Mesendoderm (in vitro differentiated cells): ENCODE measurements at regions not wholly inside any gene's neighbourhood (a gene's known extent, or its start where the extent isn't known, plus 50 kb on each side); places are given as distances from the start of the nearest gene placed in this dataset.

Experiments
- DNase-seq: peaks from one replicate; pipeline ENCODE4 v3.0.0; 2013
- H2AK5ac ChIP-seq: 2 replicates; pipeline ENCODE4 v1.6.1; 2013; ENCODE audit warnings: low read length, inconsistent platforms
- H2BK120ac ChIP-seq: 2 replicates; pipeline ENCODE4 v1.6.1; 2013; ENCODE audit warnings: low read depth, mild to moderate bottlenecking, low read length, moderate library complexity, mixed read lengths
- H2BK15ac ChIP-seq: replicated peaks from 2 replicates; pipeline ENCODE4 v1.6.1; 2013; ENCODE audit warnings: low read depth, mild to moderate bottlenecking, moderate library complexity
- H2BK5ac ChIP-seq: 2 replicates; pipeline ENCODE4 v1.6.1; 2013; ENCODE audit warnings: low read length, inconsistent platforms
- H3K18ac ChIP-seq: 2 replicates; pipeline ENCODE4 v1.6.1; 2013; ENCODE audit warnings: mild to moderate bottlenecking, low read length, mixed read lengths
- H3K23ac ChIP-seq: one replicate; pipeline ENCODE4 v1.6.1; 2013; ENCODE audit warnings: low read length
- H3K27ac ChIP-seq: 2 replicates; pipeline ENCODE4 v1.5.1; 2013; ENCODE audit warnings: low read depth, mild to moderate bottlenecking, inconsistent platforms, low read length, moderate library complexity
- H3K27me3 ChIP-seq: 2 replicates; pipeline ENCODE4 v1.6.1; 2013; ENCODE audit warnings: low read length, control low read depth, mild to moderate bottlenecking, inconsistent platforms; ENCODE audit not compliant: insufficient read depth, poor library complexity
- H3K36me3 ChIP-seq: 2 replicates; pipeline ENCODE4 v1.6.1; 2013; ENCODE audit warnings: low read length, inconsistent platforms; ENCODE audit not compliant: control insufficient read depth, insufficient read depth
- H3K4ac ChIP-seq: one replicate; pipeline ENCODE4 v1.6.1; 2013; ENCODE audit warnings: low read depth, mild to moderate bottlenecking, low read length, moderate library complexity
- H3K4me1 ChIP-seq: 2 replicates; pipeline ENCODE4 v1.6.1; 2013; ENCODE audit warnings: low read depth, low read length, inconsistent platforms; ENCODE audit not compliant: control insufficient read depth
- H3K4me2 ChIP-seq: 2 replicates; pipeline ENCODE4 v1.6.1; 2013; ENCODE audit warnings: low read length
- H3K4me3 ChIP-seq: 2 replicates; pipeline ENCODE4 v1.5.1; 2013; ENCODE audit warnings: mild to moderate bottlenecking, low read length
- H3K56ac ChIP-seq: one replicate; pipeline ENCODE4 v1.6.1; 2013; ENCODE audit warnings: low read length
- H3K79me1 ChIP-seq: 2 replicates; pipeline ENCODE4 v1.6.1; 2013; ENCODE audit warnings: low read length, inconsistent platforms
- H3K79me2 ChIP-seq: 2 replicates; pipeline ENCODE4 v1.6.1; 2013; ENCODE audit warnings: mild to moderate bottlenecking, low read length; ENCODE audit not compliant: control insufficient read depth, insufficient read depth
- H3K9ac ChIP-seq: 2 replicates; pipeline ENCODE4 v1.6.1; 2013; ENCODE audit warnings: low read length, inconsistent platforms
- H4K5ac ChIP-seq: one replicate; pipeline ENCODE4 v1.6.1; 2013; ENCODE audit warnings: low read length
- H4K8ac ChIP-seq: one replicate; pipeline ENCODE4 v1.6.1; 2013; ENCODE audit warnings: low read depth, mild to moderate bottlenecking, control low read depth, low read length, moderate library complexity
- WGBS: extraction: QIAGEN DNeasy Blood & Tissue Kit; methylation state at CpG from one replicate; pipeline ENCODE4 v1.1.7; 2013; ENCODE audit warnings: low lambda C conversion rate, missing lambda C conversion rate; ENCODE audit not compliant: insufficient coverage; ENCODE audit errors: extremely low coverage; 5-methylcytosine and 5-hydroxymethylcytosine counted together

GRCh38 chr17:71260366-71260940 is 860.4 kb upstream of the SOX9 start:
- Histone ChIP-seq H3K23ac (no peak overlapping the region), H2BK15ac (no peak overlapping the region), H2BK120ac (no peak overlapping the region), H3K79me2 (no peaks in the 10 kb centered on the region), H3K79me1 (no peaks in the 10 kb centered on the region), H3K4me1 (no peaks in the 10 kb centered on the region), H3K27me3 (no peaks in the 10 kb centered on the region), H3K4ac (no peak overlapping the region), H3K56ac (no peak overlapping the region), H3K9ac (no peak overlapping the region), H3K27ac (no peak overlapping the region), H2BK5ac (no peak overlapping the region), H4K8ac (no peak overlapping the region), H3K4me3 (no peak overlapping the region), H3K36me3 (no peaks in the 10 kb centered on the region), H3K4me2 (no peak overlapping the region), H3K18ac (no peak overlapping the region), H2AK5ac (no peak overlapping the region), H4K5ac (no peak overlapping the region)
- no peak for DNase-seq
- whole genome bisulfite sequencing, result no CpG with 5 or more reads among the region's 6 CpGs

DNA sequence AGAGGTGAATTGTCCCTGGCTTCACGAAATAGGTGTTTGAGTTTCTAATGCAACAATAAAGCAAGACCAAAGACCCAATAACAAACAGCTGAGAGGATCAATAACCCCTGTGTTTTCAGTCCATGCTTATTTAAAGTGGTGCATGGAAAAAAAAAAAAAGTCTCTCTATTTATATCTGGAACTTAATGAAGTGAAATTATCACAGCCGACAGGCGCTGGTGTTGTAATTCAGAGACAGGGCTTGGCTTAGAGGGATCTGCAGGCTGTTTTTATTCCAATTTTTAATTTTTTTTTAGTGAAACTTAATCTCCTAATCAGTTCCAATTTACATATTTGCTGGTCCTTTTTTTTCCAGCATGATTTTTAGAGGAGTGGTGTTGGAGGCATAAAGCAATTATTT is 858.2 kb upstream of the SOX9 start:
- Histone ChIP-seq H3K27me3 (no peaks in the 10 kb centered on the region), H3K4me2 (no peak overlapping the region), H3K56ac (no peak overlapping the region), H3K9ac (no peak overlapping the region), H2BK15ac (no peak overlapping the region), H2BK5ac (no peak overlapping the region), H2BK120ac (no peak overlapping the region), H3K4me1 (no peaks in the 10 kb centered on the region), H3K79me2 (no peaks in the 10 kb centered on the region), H3K27ac (no peak overlapping the region), H3K79me1 (no peaks in the 10 kb centered on the region), H4K8ac (no peak overlapping the region), H2AK5ac (no peak overlapping the region), H3K23ac (no peak overlapping the region), H3K18ac (no peak overlapping the region), H3K4ac (no peak overlapping the region), H4K5ac (no peak overlapping the region), H3K36me3 (no peaks in the 10 kb centered on the region), H3K4me3 (no peak overlapping the region)
- WGBS, result no CpG with 5 or more reads among the region's 3 CpGs
- DNase-seq, result no peak

DNA sequence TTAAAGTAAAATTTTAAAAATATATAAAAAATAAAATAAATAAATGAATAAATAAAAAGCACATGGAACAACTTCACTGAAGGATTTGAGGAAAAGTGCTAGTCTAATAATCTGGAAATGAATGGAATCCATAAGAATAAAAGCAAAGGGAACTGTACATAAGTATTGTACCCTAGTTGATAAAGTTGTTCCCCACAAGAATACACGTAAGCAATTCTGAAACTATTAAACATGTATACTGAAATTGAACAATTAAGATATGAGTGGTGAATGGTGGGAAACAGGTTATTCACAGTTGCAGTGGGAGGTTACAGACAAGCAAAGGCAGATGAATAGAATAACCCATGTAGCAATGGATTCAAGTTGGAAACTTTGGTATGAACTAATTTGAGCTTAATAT is 853.2 kb upstream of the SOX9 start:
- Histone ChIP-seq H2BK120ac (no peak overlapping the region), H4K8ac (no peak overlapping the region), H3K9ac (no peak overlapping the region), H3K79me2 (no peaks in the 10 kb centered on the region), H3K4me2 (no peak overlapping the region), H2BK15ac (no peak overlapping the region), H3K27ac (no peak overlapping the region), H2BK5ac (no peak overlapping the region), H3K36me3 (no peaks in the 10 kb centered on the region), H3K4me1 (no peaks in the 10 kb centered on the region), H3K4ac (no peak overlapping the region), H3K23ac (no peak overlapping the region), H2AK5ac (no peak overlapping the region), H3K27me3 (no peaks in the 10 kb centered on the region), H3K18ac (no peak overlapping the region), H3K79me1 (no peaks in the 10 kb centered on the region), H3K56ac (no peak overlapping the region), H4K5ac (no peak overlapping the region), H3K4me3 (no peak overlapping the region)
- WGBS, result no CpG with 5 or more reads among the region's 1 CpG
- DNase-seq, result no peak

GRCh38 chr17:71269201-71269600 is 851.6 kb upstream of the SOX9 start:
- WGBS, result no CpG with 5 or more reads among the region's 1 CpG
- Histone ChIP-seq H3K9ac (no peak overlapping the region), H2AK5ac (no peak overlapping the region)

GRCh38 chr17:71273441-71273840 is 847.4 kb upstream of the SOX9 start:
- Histone ChIP-seq H4K8ac (no peak overlapping the region), H2BK15ac (no peak overlapping the region), H3K27me3 (peaks cover 2% of the 10 kb centered on the region), H4K5ac (no peak overlapping the region), H3K23ac (no peak overlapping the region), H2BK5ac (no peak overlapping the region), H3K56ac (no peak overlapping the region), H3K18ac (no peak overlapping the region), H3K27ac (no peak overlapping the region), H3K4me1 (no peaks in the 10 kb centered on the region), H2AK5ac (no peak overlapping the region), H3K4me3 (no peak overlapping the region), H3K4me2 (no peak overlapping the region), H2BK120ac (no peak overlapping the region), H3K36me3 (no peaks in the 10 kb centered on the region), H3K79me2 (no peaks in the 10 kb centered on the region), H3K79me1 (no peaks in the 10 kb centered on the region), H3K9ac (no peak overlapping the region), H3K4ac (no peak overlapping the region)
- no peak for DNase-seq
- no CpG with 5 or more reads among the region's 2 CpGs for WGBS

More at GRCh38 chr17:71269201-71269600, 851.6 kb upstream of the SOX9 start:
- Histone ChIP-seq H3K27me3 (no peaks in the 10 kb centered on the region), H3K79me2 (no peaks in the 10 kb centered on the region), H3K18ac (no peak overlapping the region), H3K4me3 (no peak overlapping the region), H4K5ac (no peak overlapping the region), H3K36me3 (no peaks in the 10 kb centered on the region), H3K79me1 (no peaks in the 10 kb centered on the region), H3K23ac (no peak overlapping the region), H3K56ac (no peak overlapping the region), H3K4me2 (no peak overlapping the region), H2BK5ac (no peak overlapping the region), H2BK120ac (no peak overlapping the region), H3K27ac (no peak overlapping the region), H3K4me1 (no peaks in the 10 kb centered on the region), H2BK15ac (no peak overlapping the region), H3K4ac (no peak overlapping the region), H4K8ac (no peak overlapping the region)
- DNase-seq, result no peak

DNA sequence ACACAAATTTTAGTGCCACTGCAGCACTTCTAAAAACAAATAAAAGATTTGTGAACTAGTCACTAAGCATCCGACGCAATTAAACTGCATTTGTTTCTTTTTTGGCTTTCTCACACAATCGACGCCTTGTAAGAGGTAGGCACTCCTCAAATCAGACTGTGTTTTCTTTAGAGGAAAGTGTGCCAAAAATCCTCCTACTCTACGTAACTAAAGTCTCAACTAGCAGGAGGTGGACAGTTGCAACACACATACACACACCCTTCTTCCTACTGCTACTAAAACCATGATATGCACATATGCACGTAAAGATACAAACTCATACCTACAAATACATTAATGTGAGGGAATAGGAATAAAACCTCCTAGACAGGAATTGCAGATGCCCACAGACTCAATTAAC is 844.7 kb upstream of the SOX9 start:
- Histone ChIP-seq H3K79me2 (no peaks in the 10 kb centered on the region), H3K36me3 (no peaks in the 10 kb centered on the region), H2AK5ac (no peak overlapping the region), H3K23ac (no peak overlapping the region), H4K5ac (no peak overlapping the region), H3K56ac (no peak overlapping the region), H3K79me1 (no peaks in the 10 kb centered on the region), H3K4me1 (no peaks in the 10 kb centered on the region), H2BK5ac (no peak overlapping the region), H3K27ac (no peak overlapping the region), H3K4me3 (no peak overlapping the region), H2BK15ac (no peak overlapping the region), H2BK120ac (no peak overlapping the region), H3K9ac (no peak overlapping the region), H3K27me3 (peaks cover 2% of the 10 kb centered on the region), H3K4me2 (no peak overlapping the region), H3K18ac (no peak overlapping the region), H3K4ac (no peak overlapping the region), H4K8ac (no peak overlapping the region)
- no CpG with 5 or more reads among the region's 6 CpGs for WGBS
- no peak for DNase-seq
